BLaER1 (cell line): ENCODE measurements at regions not wholly inside any gene's neighbourhood (a gene's known extent, or its start where the extent isn't known, plus 50 kb on each side); places are given as distances from the start of the nearest gene placed in this dataset.

Experiments used
- H3K27ac ChIP-seq: shearing (Covaris generic); formaldehyde crosslinking; 2 replicates; pipeline ENCODE4 v1.8.1; 2022
- H3K27me3 ChIP-seq: shearing (Covaris generic); formaldehyde crosslinking; 2 replicates; pipeline ENCODE4 v1.8.1; 2022
- H3K36me3 ChIP-seq: shearing (Covaris generic); formaldehyde crosslinking; 2 replicates; pipeline ENCODE4 v1.8.1; 2022
- H3K4me1 ChIP-seq: shearing (Covaris generic); formaldehyde crosslinking; 2 replicates; pipeline ENCODE4 v1.8.1; 2022
- H3K4me2 ChIP-seq: shearing (Covaris generic); formaldehyde crosslinking; 2 replicates; pipeline ENCODE4 v1.8.1; 2022
- H3K4me3 ChIP-seq: shearing (Covaris generic); formaldehyde crosslinking; 2 replicates; pipeline ENCODE4 v1.8.1; 2022
- H3K9ac ChIP-seq: shearing (Covaris generic); formaldehyde crosslinking; 2 replicates; pipeline ENCODE4 v1.8.1; 2022
- H3K9me3 ChIP-seq: shearing (Covaris generic); formaldehyde crosslinking; 2 replicates; pipeline ENCODE4 v1.8.1; 2022
- H4K20me1 ChIP-seq: shearing (Covaris generic); formaldehyde crosslinking; 2 replicates; pipeline ENCODE4 v1.8.1; 2022
- Cebpa-rat ChIP-seq: shearing (Covaris generic); IDR thresholded peaks from 2 replicates; pipeline ENCODE4 v1.8.1; 2022

DNA sequence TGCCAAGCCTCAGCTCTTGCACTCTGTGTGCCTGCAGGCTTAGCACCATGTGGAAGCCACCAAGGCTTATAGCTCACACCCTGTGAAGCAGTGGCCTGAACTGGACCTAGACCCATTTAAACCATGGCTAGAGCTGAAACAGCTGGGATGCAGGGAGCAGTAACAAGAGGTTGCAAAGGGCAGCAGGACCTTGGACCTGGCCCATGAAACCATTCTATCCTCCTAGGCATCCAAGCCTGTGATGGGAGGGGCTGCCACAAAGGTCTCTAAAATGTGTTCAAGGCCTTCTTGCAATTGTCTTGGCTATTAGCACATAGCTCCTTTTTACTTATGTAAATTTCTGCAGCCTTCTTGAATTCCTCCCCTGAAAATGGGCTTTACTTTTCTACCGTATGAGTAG, 57.9 kb upstream of the NPAP1 start:
- Histone ChIP-seq H4K20me1 (no peaks in the 10 kb centered on the region), H3K4me1 (peaks cover 6% of the 10 kb centered on the region; the same call in 1 of the 2 replicates), H3K9me3 (peaks cover 24% of the 10 kb centered on the region), H3K27me3 (no peaks in the 10 kb centered on the region), H3K27ac (no peak overlapping the region), H3K4me3 (no peak overlapping the region), H3K36me3 (no peaks in the 10 kb centered on the region), H3K9ac (no peak overlapping the region), H3K4me2 (no peak overlapping the region)
- no peak for TF ChIP-seq Cebpa-rat

DNA sequence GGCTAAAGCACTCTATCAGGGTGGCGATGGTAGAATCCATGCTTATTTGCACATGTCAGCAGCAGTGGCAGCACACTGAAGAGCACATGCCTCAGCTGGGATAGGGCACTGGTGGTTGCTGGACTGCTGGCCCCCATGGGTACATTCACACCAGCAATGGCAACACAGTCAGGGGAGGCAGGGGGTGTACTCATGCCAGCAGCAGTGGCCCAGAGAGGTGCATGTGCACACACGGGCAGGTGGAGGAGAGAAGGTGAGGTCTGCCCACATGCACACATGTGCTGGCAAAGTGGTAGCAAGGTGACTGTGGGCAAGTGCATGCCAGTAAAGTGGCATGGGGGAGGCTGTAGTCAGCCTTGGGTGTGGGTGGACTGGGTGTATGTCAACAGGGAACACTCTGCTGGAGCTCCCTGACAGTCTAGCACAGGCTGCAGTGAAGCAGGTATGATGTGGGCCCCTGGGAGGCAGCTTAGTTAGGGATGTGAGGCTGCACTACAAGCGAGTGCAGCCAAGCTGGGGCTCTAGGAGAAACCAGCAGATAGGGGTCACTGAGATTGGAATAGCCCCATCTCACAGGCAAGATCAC, 53.9 kb upstream of the NPAP1 start:
- H3K4me1 ChIP-seq = peaks cover 6% of the 10 kb centered on the region; the same call in 1 of the 2 replicates
- TF ChIP-seq Cebpa-rat = no peak
- no peak overlapping the region for H3K4me3 ChIP-seq
- H3K27ac ChIP-seq = no peak overlapping the region
- H3K27me3 ChIP-seq = no peaks in the 10 kb centered on the region
- H3K9ac ChIP-seq = no peak overlapping the region
- no peak overlapping the region for H3K4me2 ChIP-seq
- H4K20me1 ChIP-seq = no peaks in the 10 kb centered on the region
- no peaks in the 10 kb centered on the region for H3K36me3 ChIP-seq
- H3K9me3 ChIP-seq = peaks cover 20% of the 10 kb centered on the region
